Esophagus squamous epithelium (tissue), 4 donors: ENCODE measurements at regions not wholly inside any gene's neighbourhood (a gene's known extent, or its start where the extent isn't known, plus 50 kb on each side); places are given as distances from the start of the nearest gene placed in this dataset.

Source experiments
- POLR2A ChIP-seq, 4 donors: fragments of 450-650 bp; IDR thresholded peaks; one replicate each; pipeline ENCODE4 v1.6.1; 2017; ENCODE audit warnings: antibody characterized with exemption in 4 of 4, mild to moderate bottlenecking in 4 of 4, moderate library complexity in 3 of 4
- TF ChIP-seq, protein P1 (sequence below), 6 experiments: fragments of 450-650 bp in 4 of 6; fragments of 200-600 bp in 2 of 6; sonication (generic) in 2 of 6; IDR thresholded peaks; one replicate each; pipeline ENCODE4 v1.5.1; 2016 to 2019; ENCODE audit warnings: antibody characterized with exemption in 6 of 6, mild to moderate bottlenecking in 4 of 6, moderate library complexity in 4 of 6

DNA sequence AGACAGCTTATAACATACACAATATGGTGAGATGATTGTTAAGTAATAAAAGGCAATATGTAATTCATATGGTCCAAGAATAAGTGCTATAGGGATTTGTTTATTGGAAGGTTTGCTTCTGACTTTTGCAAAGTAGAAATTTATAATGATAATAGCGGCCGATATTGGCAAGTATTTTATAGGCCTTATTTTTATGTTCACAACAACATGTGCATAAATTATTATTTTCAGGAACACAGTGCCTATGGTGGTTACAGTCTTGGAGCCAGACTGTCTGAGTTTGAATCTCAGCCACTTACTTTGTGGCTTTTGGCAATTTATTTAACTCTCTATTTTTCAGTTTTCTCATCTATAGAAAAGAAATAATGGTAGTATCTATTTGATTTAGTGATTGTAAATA, 607.5 kb downstream of the USP25 start:
- TF ChIP-seq, protein P1, sequence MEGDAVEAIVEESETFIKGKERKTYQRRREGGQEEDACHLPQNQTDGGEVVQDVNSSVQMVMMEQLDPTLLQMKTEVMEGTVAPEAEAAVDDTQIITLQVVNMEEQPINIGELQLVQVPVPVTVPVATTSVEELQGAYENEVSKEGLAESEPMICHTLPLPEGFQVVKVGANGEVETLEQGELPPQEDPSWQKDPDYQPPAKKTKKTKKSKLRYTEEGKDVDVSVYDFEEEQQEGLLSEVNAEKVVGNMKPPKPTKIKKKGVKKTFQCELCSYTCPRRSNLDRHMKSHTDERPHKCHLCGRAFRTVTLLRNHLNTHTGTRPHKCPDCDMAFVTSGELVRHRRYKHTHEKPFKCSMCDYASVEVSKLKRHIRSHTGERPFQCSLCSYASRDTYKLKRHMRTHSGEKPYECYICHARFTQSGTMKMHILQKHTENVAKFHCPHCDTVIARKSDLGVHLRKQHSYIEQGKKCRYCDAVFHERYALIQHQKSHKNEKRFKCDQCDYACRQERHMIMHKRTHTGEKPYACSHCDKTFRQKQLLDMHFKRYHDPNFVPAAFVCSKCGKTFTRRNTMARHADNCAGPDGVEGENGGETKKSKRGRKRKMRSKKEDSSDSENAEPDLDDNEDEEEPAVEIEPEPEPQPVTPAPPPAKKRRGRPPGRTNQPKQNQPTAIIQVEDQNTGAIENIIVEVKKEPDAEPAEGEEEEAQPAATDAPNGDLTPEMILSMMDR (IDR thresholded peaks at IDR 0.05), result no peak
- no peak for TF ChIP-seq POLR2A (IDR thresholded peaks at IDR 0.05)
